B cell (primary cell): ENCODE measurements at regions not wholly inside any gene's neighbourhood (a gene's known extent, or its start where the extent isn't known, plus 50 kb on each side); places are given as distances from the start of the nearest gene placed in this dataset.

Experiments used
- ATAC-seq: fragments of 200-7000 bp; cut with Tn5 transposase; one replicate; pipeline ENCODE4 v1.10.0; 2021; ENCODE audit warnings: low read depth, mild to moderate bottlenecking, moderate number of reproducible peaks, moderate library complexity
- CTCF ChIA-PET: fragments of 350-600 bp; sonication (Branson Sonifier 250); formaldehyde crosslinking; loops from one replicate; lab custom pipeline; 2021; ENCODE audit warnings: antibody characterized with exemption, inconsistent platforms; lab: Charles Lee
- POLR2A ChIA-PET: fragments of 350-600 bp; sonication (Branson Sonifier 250); formaldehyde crosslinking; loops from one replicate; lab custom pipeline; 2021; ENCODE audit warnings: antibody characterized with exemption; lab: Charles Lee
- DNase-seq: peaks from one replicate; pipeline ENCODE4 v3.0.0; 2013
- H2AFZ ChIP-seq: 2 replicates; pipeline ENCODE4 v1.6.1; 2012; ENCODE audit warnings: mild to moderate bottlenecking, low read depth, low read length; ENCODE audit not compliant: insufficient read depth, poor library complexity, severe bottlenecking
- H3K27ac ChIP-seq, 2 donors: 1 replicate in 1 of 2; 2 replicates in 1 of 2; pipeline ENCODE4 v1.5.1; 2012 to 2013; ENCODE audit warnings: low read length in 2 of 2, mild to moderate bottlenecking in 2 of 2, moderate library complexity in 1 of 2
- H3K27me3 ChIP-seq, 4 experiments: fragments of 200-600 bp in 1 of 4; sonication (generic) in 1 of 4; replicated peaks in 1 of 4; 1 replicate in 2 of 4; 2 replicates in 2 of 4; pipeline versions ENCODE4 v1.6.1 to v1.7.0; 2013 to 2016; ENCODE audit warnings: low read length in 3 of 4, mild to moderate bottlenecking in 2 of 4, mixed read lengths in 1 of 4, moderate library complexity in 1 of 4; ENCODE audit not compliant: insufficient read depth in 4 of 4, control insufficient read depth in 3 of 4; ENCODE audit errors: control extremely low read depth in 1 of 4
- H3K36me3 ChIP-seq, 2 experiments: replicated peaks in 1 of 2; 1 replicate in 1 of 2; 2 replicates in 1 of 2; pipeline versions ENCODE4 v1.6.1 to v1.7.1; 2013; ENCODE audit warnings: low read length in 1 of 2; ENCODE audit not compliant: insufficient read depth in 2 of 2, control insufficient read depth in 1 of 2; ENCODE audit errors: control extremely low read depth in 1 of 2, extremely low read depth in 1 of 2
- H3K4me1 ChIP-seq, 2 donors: fragments of 200-600 bp in 1 of 2; sonication (generic) in 1 of 2; 1 replicate in 1 of 2; 2 replicates in 1 of 2; pipeline versions ENCODE4 v1.5.1 to v1.6.1; 2013 to 2017; ENCODE audit warnings: low read length in 2 of 2; ENCODE audit not compliant: control insufficient read depth in 2 of 2, insufficient read depth in 2 of 2
- H3K4me2 ChIP-seq: replicated peaks from 2 replicates; pipeline ENCODE3; 2012; ENCODE audit warnings: mild to moderate bottlenecking, low read depth, low read length; ENCODE audit not compliant: poor library complexity, severe bottlenecking
- H3K4me3 ChIP-seq, 5 experiments: fragments of 200-600 bp in 1 of 5; sonication (generic) in 1 of 5; 1 replicate in 3 of 5; 2 replicates in 2 of 5; pipeline versions ENCODE4 v1.5.1 to v1.7.0; 2011 to 2016; ENCODE audit warnings: low read length in 4 of 5, mild to moderate bottlenecking in 4 of 5, low read depth in 2 of 5, control low read depth in 1 of 5, moderate library complexity in 1 of 5; ENCODE audit not compliant: insufficient read depth in 1 of 5; ENCODE audit errors: control extremely low read depth in 1 of 5, extremely low read depth in 1 of 5
- H3K79me2 ChIP-seq: fragments of 200-600 bp; sonication (generic); one replicate; pipeline ENCODE4 v1.6.0; 2016; ENCODE audit warnings: low read length; ENCODE audit not compliant: control insufficient read depth, insufficient read depth
- H3K9ac ChIP-seq: fragments of 200-600 bp; sonication (generic); 2 replicates; pipeline ENCODE4 v1.6.1; 2017; ENCODE audit warnings: mild to moderate bottlenecking, low read length, moderate library complexity
- H3K9me3 ChIP-seq, 3 donors: one replicate each; pipeline versions ENCODE4 v1.6.1 to v1.7.1; 2013; ENCODE audit warnings: low read length in 2 of 3; ENCODE audit not compliant: control insufficient read depth in 2 of 3, insufficient read depth in 1 of 3; ENCODE audit errors: control extremely low read depth in 1 of 3
- H4K20me1 ChIP-seq: 2 replicates; pipeline ENCODE4 v1.6.0; 2012; ENCODE audit warnings: mild to moderate bottlenecking, low read length; ENCODE audit not compliant: insufficient read depth, control insufficient read depth, poor library complexity, severe bottlenecking
- H3K27ac Mint-ChIP-seq: one replicate; pipeline ENCODE4 v1.8.0; 2021; ENCODE audit warnings: mixed read lengths
- H3K27me3 Mint-ChIP-seq: one replicate; pipeline ENCODE4 v1.8.0; 2021; ENCODE audit warnings: mixed read lengths
- H3K4me1 Mint-ChIP-seq: one replicate; pipeline ENCODE4 v1.8.0; 2021; ENCODE audit warnings: mixed read lengths
- H3K4me3 Mint-ChIP-seq: one replicate; pipeline ENCODE4 v1.8.0; 2021; ENCODE audit warnings: mixed read lengths
- H3K9me3 Mint-ChIP-seq: one replicate; pipeline ENCODE4 v1.8.0; 2022; ENCODE audit warnings: mixed read lengths; ENCODE audit not compliant: insufficient read depth
- EZH2 ChIP-seq: IDR thresholded peaks from 2 replicates; pipeline ENCODE4 v1.6.1; 2012; ENCODE audit warnings: borderline replicate concordance, low read depth, mild to moderate bottlenecking, moderate library complexity, low read length; ENCODE audit not compliant: insufficient read depth, poor library complexity, severe bottlenecking
- WGBS: methylation state at CpG from one replicate; pipeline ENCODE4 v1.1.5; 2013; ENCODE audit warnings: missing lambda C conversion rate; ENCODE audit not compliant: insufficient coverage; 5-methylcytosine and 5-hydroxymethylcytosine counted together
- intact Hi-C: fragments of 100-400 bp; cut with micrococcal nuclease; formaldehyde crosslinking; loops from one replicate; pipeline ENCODE4 v1.10.0; 2022
- TF ChIP-seq, protein P1 (sequence below): fragments of 200-600 bp; IDR thresholded peaks from one replicate; pipeline ENCODE4 v1.8.0; 2022; ENCODE audit warnings: antibody characterized with exemption, mild to moderate bottlenecking

DNA sequence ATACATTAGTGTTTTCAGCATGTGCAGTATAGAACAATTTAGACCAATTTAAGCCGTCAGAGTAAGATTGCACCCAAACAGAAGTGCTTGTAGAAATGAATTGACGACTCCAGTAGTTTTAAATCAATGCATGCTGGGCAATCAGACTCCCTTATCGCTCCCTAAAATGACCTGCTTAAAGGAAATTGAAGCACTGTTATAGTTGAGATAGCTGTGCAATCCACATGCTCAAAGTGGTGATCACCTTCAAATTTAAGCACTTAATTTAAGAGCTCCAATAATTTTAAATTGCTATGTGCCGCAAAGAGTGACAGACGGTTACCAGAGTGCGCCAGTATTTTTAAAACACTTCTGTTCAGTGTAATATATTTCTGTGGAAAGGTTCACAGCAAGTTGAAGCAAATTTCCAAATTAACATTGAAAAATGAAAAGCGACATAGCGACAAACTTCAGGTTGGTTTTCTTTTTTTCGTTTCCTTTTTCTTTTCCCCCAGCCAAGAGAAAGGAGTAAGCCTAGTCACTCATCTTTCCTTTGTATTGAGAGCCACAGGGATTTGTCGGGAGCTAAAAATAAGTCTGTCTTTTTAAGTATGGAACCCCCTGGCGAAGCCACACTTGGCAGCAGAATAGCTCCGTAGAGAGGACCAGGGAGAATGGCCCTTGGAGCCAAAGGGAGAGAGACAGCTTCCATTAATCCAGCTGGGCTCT is 436.4 kb upstream of the RBMS3 start:
- H3K36me3 ChIP-seq = no peaks in the 10 kb centered on the region
- ATAC-seq (no peak), DNase-seq (no peak)
- TF ChIP-seq EZH2 = no peak
- TF ChIP-seq, protein P1, sequence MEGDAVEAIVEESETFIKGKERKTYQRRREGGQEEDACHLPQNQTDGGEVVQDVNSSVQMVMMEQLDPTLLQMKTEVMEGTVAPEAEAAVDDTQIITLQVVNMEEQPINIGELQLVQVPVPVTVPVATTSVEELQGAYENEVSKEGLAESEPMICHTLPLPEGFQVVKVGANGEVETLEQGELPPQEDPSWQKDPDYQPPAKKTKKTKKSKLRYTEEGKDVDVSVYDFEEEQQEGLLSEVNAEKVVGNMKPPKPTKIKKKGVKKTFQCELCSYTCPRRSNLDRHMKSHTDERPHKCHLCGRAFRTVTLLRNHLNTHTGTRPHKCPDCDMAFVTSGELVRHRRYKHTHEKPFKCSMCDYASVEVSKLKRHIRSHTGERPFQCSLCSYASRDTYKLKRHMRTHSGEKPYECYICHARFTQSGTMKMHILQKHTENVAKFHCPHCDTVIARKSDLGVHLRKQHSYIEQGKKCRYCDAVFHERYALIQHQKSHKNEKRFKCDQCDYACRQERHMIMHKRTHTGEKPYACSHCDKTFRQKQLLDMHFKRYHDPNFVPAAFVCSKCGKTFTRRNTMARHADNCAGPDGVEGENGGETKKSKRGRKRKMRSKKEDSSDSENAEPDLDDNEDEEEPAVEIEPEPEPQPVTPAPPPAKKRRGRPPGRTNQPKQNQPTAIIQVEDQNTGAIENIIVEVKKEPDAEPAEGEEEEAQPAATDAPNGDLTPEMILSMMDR = no peak
- no peak overlapping the region for H2AFZ ChIP-seq
- H3K4me3 ChIP-seq = no peak overlapping the region
- no peaks in the 10 kb centered on the region for H3K79me2 ChIP-seq
- no peaks in the 10 kb centered on the region for H4K20me1 ChIP-seq
- peaks cover 3% of the 10 kb centered on the region for H3K9me3 Mint-ChIP-seq
- H3K4me2 ChIP-seq = no peak overlapping the region
- ChIA-PET POLR2A (no interaction called here), CTCF (no interaction called here)
- H3K4me3 Mint-ChIP-seq = no peak overlapping the region
- peaks cover 0 to 2% (median 0%) of the 10 kb centered on the region in 3 donors for H3K9me3 ChIP-seq
- no peaks in the 10 kb centered on the region for H3K4me1 Mint-ChIP-seq
- intact Hi-C loops = no loop called here
- no peak overlapping the region for H3K9ac ChIP-seq
- no peaks in the 10 kb centered on the region for H3K4me1 ChIP-seq
- WGBS = 79% methylated on average over 5 of the region's 12 CpGs
- H3K27me3 Mint-ChIP-seq = no peaks in the 10 kb centered on the region
- H3K27me3 ChIP-seq = no peaks in the 10 kb centered on the region
- H3K27ac ChIP-seq = no peak overlapping the region
- H3K27ac Mint-ChIP-seq = no peak overlapping the region

DNA sequence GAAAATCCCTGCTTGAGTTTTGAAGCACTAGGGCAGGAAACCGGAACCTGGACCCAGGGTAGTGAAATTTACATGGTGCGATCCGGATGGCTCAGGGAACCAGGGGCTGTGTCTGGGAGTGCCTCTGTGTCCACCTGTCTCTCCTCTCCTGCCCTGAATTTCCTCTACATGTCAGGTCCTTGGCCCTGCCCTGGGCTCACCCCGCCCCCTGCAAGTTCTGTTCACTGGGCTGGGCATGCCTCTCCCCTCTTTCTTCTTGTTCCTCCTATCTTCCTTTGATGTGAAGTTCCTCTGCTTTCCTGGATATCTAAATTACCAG is 435.9 kb upstream of the RBMS3 start:
- H3K4me1 ChIP-seq = no peaks in the 10 kb centered on the region
- no peak overlapping the region for H3K27ac ChIP-seq
- WGBS = 86% methylated on average over 4 of the region's 4 CpGs
- H3K4me3 Mint-ChIP-seq = no peak overlapping the region
- peaks cover 0 to 2% (median 0%) of the 10 kb centered on the region in 3 donors for H3K9me3 ChIP-seq
- H3K79me2 ChIP-seq = no peaks in the 10 kb centered on the region
- no peak overlapping the region for H3K27ac Mint-ChIP-seq
- POLR2A ChIA-PET = no interaction called here
- peaks cover 3% of the 10 kb centered on the region for H3K9me3 Mint-ChIP-seq
- no peaks in the 10 kb centered on the region for H3K36me3 ChIP-seq
- TF ChIP-seq EZH2 = no peak
- TF ChIP-seq, protein P1 = no peak
- DNase-seq = no peak
- CTCF ChIA-PET = no interaction called here
- H3K4me3 ChIP-seq = no peak overlapping the region
- no peak for ATAC-seq
- no peak overlapping the region for H2AFZ ChIP-seq
- no peaks in the 10 kb centered on the region for H3K27me3 ChIP-seq
- H3K9ac ChIP-seq = no peak overlapping the region
- no peaks in the 10 kb centered on the region for H3K4me1 Mint-ChIP-seq
- no peak overlapping the region for H3K4me2 ChIP-seq
- H3K27me3 Mint-ChIP-seq = no peaks in the 10 kb centered on the region
- no peaks in the 10 kb centered on the region for H4K20me1 ChIP-seq
- intact Hi-C loops = no loop called here
